BJ (cell line): ENCODE measurements at regions not wholly inside any gene's neighbourhood (a gene's known extent, or its start where the extent isn't known, plus 50 kb on each side); places are given as distances from the start of the nearest gene placed in this dataset.

Experiments
- CTCF ChIA-PET: fragments of 350-600 bp; formaldehyde crosslinking; extraction: SDS; loops from one replicate; lab custom pipeline; 2021; ENCODE audit warnings: antibody characterized with exemption, inconsistent platforms; lab: Yijun Ruan, JAX
- POLR2A ChIA-PET: fragments of 300-600 bp; sonication (Branson Sonifier 250); formaldehyde crosslinking; extraction: SDS; loops from one replicate; lab custom pipeline; 2021; ENCODE audit warnings: antibody characterized with exemption; lab: Charles Lee
- DNase-seq: peaks from one replicate; pipeline ENCODE4 v3.0.0-alpha.2; 2011; ENCODE audit warnings: low read depth
- H3K27me3 ChIP-seq: 2 replicates; pipeline ENCODE4 v1.6.0; 2011; ENCODE audit warnings: low read length; ENCODE audit not compliant: control insufficient read depth, insufficient read depth
- H3K36me3 ChIP-seq: 2 replicates; pipeline ENCODE4 v1.5.1; 2011; ENCODE audit warnings: low read length; ENCODE audit not compliant: control insufficient read depth, insufficient read depth
- H3K4me3 ChIP-seq: 2 replicates; pipeline ENCODE4 v1.5.1; 2011; ENCODE audit warnings: low read depth, mild to moderate bottlenecking, control low read depth, low read length
- TF ChIP-seq, protein P1 (sequence below): IDR thresholded peaks from 2 replicates; pipeline ENCODE4 v1.5.1; 2011; ENCODE audit warnings: low read depth, mild to moderate bottlenecking, control low read depth, inconsistent platforms, low read length, moderate library complexity; ENCODE audit not compliant: insufficient read depth

DNA sequence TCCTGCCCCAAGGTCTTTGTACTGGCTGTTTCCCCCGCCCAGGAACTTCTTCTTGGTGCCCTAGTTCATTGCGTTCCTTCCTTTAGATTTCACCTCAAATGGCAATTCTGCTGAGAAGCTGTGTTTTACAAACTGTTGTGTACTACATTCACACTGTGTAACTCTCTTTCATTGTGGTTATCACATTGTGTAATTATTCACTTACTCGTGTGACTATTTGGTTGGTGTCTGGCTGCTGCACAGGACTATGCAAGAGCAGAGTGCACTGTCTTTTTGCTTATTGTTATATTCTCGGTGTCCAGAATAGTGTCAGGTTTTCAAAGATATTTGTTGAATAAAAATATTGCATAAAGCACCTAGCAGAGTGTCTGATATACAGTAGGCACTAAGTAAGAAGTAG lies 177.2 kb upstream of the PRICKLE1 start:
- Histone ChIP-seq H3K36me3 (no peaks in the 10 kb centered on the region), H3K4me3 (no peak overlapping the region), H3K27me3 (no peaks in the 10 kb centered on the region)
- DNase-seq: no peak
- POLR2A ChIA-PET: no interaction called here
- CTCF ChIA-PET: no interaction called here
- TF ChIP-seq, protein P1, sequence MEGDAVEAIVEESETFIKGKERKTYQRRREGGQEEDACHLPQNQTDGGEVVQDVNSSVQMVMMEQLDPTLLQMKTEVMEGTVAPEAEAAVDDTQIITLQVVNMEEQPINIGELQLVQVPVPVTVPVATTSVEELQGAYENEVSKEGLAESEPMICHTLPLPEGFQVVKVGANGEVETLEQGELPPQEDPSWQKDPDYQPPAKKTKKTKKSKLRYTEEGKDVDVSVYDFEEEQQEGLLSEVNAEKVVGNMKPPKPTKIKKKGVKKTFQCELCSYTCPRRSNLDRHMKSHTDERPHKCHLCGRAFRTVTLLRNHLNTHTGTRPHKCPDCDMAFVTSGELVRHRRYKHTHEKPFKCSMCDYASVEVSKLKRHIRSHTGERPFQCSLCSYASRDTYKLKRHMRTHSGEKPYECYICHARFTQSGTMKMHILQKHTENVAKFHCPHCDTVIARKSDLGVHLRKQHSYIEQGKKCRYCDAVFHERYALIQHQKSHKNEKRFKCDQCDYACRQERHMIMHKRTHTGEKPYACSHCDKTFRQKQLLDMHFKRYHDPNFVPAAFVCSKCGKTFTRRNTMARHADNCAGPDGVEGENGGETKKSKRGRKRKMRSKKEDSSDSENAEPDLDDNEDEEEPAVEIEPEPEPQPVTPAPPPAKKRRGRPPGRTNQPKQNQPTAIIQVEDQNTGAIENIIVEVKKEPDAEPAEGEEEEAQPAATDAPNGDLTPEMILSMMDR: no peak

DNA sequence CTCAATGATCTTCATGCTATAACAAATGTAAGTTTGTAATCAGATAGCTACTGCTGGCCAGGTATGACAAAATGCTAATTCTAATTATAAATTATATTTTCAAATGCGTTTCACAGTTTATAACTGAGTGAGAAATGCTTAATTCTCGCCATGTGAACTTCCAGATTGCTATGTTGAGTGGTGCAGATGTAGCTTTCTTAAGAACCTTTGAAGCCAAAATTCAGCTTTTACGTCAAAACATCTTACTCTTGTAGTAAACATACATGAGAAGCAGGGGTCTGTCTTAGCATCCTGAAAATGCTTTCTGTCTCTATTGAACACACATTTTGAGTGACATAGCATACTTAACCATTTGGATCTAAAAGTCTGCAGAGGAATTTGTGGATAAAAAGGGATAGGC lies 176.5 kb upstream of the PRICKLE1 start:
- no peak for DNase-seq
- POLR2A ChIA-PET: interaction anchor here (0.6 kb wide), 1 partner anchor 196 kb away, joined by 3 read pairs; no protein-coding TSS in a partner anchor
- H3K4me3 ChIP-seq: no peak overlapping the region
- CTCF ChIA-PET: no interaction called here
- TF ChIP-seq, protein P1: no peak
- H3K36me3 ChIP-seq: no peaks in the 10 kb centered on the region
- no peaks in the 10 kb centered on the region for H3K27me3 ChIP-seq

DNA sequence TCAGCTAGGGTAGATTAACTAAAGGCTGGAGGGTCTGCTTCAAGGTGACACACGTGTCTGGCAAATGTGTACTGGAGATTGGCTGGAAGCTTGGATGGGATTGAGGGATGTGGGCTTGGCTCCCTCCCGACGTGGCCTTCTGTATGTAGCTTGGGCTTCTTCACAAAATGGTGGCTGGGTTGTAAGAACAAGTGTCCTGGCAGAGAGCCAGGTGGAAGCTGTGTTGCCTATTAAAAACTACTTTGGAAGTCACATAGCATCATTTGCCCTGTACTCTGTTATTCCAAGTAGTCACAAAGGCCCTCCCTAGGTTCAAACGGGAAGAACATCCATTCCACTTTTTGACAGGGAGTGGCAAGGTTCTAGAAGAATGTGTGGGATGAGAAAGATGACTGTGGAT lies 174.1 kb upstream of the PRICKLE1 start:
- ChIA-PET POLR2A (no interaction called here), CTCF (no interaction called here)
- Histone ChIP-seq H3K27me3 (no peaks in the 10 kb centered on the region), H3K36me3 (no peaks in the 10 kb centered on the region), H3K4me3 (no peak overlapping the region)
- DNase-seq: no peak
- TF ChIP-seq, protein P1: no peak

DNA sequence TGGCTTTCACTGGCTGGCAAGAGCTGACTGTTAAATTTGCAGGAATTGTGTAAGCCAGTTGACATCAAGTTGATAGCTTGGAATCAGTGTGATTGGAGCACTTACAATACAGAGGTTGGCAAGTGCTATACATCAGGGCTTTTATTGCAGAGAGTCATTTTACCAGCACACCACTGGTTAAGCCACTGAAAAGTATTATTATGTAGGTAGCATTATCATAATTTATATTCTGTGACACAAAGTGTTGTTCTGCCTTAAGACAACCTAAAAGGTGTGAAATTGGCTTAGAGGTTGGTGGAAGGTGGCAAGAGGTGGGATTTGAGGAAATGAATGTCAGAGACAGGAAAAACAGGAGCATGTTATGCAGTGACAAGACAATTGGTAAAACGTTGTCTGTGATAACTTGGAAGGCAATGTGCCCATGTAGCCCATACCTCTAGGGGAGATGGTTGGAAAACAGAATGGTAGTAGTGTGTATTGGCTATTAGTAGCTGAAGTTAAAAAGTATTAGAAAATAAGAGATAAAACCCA lies 172.9 kb upstream of the PRICKLE1 start:
- no peak overlapping the region for H3K4me3 ChIP-seq
- no peaks in the 10 kb centered on the region for H3K27me3 ChIP-seq
- CTCF ChIA-PET: interaction anchor here (0.9 kb wide), 1 partner anchor 162 kb away, joined by 3 read pairs; no protein-coding TSS in a partner anchor
- H3K36me3 ChIP-seq: no peaks in the 10 kb centered on the region
- TF ChIP-seq, protein P1: no peak
- DNase-seq: no peak
- POLR2A ChIA-PET: no interaction called here

DNA sequence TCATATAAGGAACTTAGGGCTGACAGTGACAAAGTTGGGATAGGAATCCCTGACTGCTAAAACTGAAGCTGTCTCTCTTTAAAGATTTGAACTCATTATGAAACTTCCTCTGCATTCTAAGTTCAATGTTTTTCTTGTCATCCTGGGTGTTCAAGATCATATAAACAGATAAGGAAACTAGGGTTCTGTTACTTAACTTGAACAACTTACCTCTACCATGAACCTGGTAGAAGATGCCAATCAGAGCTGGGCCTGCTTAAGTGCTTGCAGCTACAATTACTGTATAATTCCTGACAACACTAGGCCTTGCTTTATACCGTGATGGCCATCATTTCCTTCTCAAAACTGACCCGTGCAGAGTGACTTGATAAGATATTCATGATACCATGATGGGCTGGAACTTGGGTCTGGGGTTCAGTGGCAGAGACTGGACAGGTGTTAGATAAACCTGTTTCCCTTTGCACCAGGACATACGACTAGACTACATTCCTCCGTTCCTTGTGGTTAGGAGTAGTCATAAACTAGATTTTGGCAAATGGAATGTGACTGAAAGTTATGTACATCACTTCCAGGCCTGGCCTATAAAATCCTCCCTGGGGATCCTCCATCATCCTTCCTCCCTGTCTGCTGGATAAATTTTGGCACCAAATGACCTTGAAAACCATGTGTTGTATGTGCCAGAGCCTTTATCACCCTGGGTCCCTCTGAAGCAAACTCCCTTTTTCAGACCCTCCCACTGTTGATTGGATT lies 172.2 kb upstream of the PRICKLE1 start:
- no peak for DNase-seq
- no peaks in the 10 kb centered on the region for H3K36me3 ChIP-seq
- no peak overlapping the region for H3K4me3 ChIP-seq
- TF ChIP-seq, protein P1: no peak
- POLR2A ChIA-PET: no interaction called here
- H3K27me3 ChIP-seq: no peaks in the 10 kb centered on the region
- CTCF ChIA-PET: interaction anchor here (0.9 to 1.6 kb wide), 3 partner anchors 96 to 193 kb away, joined by 3 read pairs; no protein-coding TSS in a partner anchor
